T-helper 1 cell treated with Interleukin-12 subunit alpha and Interleukin-12 subunit beta and Interleukin-4 antibody, amounts not matched to agents 30 ng/mL and 1 ng/mL, for 36 hours (primary cell): ENCODE measurements at regions not wholly inside any gene's neighbourhood (a gene's known extent, or its start where the extent isn't known, plus 50 kb on each side); places are given as distances from the start of the nearest gene placed in this dataset.

Experiments used
- intact Hi-C: fragments of 100-400 bp; cut with micrococcal nuclease; formaldehyde crosslinking; loops from one replicate; pipeline ENCODE4 v1.15.1; 2024

GRCh38 chr4:8736090-8736825 is 135.4 kb downstream of the HMX1 start:
- intact Hi-C loops: no loop called here

- intact Hi-C loops: no loop called here
Observed at GRCh38 chr4:8735236-8736089, 136.2 kb downstream of the HMX1 start.

- intact Hi-C loops: no loop called here
Observed at GRCh38 chr4:8732681-8733243, 138.9 kb downstream of the HMX1 start.

DNA sequence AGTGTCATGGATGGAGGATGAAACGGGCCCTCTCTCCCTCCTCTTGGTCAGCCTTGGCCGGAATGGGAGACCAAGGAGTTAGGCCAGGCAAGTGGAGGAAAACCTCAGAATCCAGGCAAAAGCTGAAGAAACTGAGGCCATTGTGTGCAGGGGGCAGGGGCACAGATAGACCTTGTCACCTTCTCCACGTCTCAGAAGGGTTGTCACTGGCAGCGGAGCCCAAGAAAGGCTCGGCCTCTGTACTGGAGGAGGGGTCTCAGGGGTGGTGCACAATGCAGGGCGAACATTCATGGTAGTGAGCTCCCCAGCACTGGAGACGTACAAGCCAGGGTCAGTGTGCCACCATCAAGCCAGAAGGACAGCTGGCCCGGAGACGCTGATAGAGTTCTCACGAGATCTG is 139.5 kb downstream of the CPZ start:
- intact Hi-C loops: no loop called here

- intact Hi-C loops: no loop called here
Observed at GRCh38 chr4:8731364-8731763, 138.8 kb downstream of the CPZ start.

GRCh38 chr4:8730681-8731080 is 138.1 kb downstream of the CPZ start:
- intact Hi-C loops: no loop called here

- intact Hi-C loops: no loop called here
Observed at GRCh38 chr4:8730159-8730558, 137.6 kb downstream of the CPZ start.

- intact Hi-C loops: no loop called here
Observed at GRCh38 chr4:8729408-8730149, 137.0 kb downstream of the CPZ start.

DNA sequence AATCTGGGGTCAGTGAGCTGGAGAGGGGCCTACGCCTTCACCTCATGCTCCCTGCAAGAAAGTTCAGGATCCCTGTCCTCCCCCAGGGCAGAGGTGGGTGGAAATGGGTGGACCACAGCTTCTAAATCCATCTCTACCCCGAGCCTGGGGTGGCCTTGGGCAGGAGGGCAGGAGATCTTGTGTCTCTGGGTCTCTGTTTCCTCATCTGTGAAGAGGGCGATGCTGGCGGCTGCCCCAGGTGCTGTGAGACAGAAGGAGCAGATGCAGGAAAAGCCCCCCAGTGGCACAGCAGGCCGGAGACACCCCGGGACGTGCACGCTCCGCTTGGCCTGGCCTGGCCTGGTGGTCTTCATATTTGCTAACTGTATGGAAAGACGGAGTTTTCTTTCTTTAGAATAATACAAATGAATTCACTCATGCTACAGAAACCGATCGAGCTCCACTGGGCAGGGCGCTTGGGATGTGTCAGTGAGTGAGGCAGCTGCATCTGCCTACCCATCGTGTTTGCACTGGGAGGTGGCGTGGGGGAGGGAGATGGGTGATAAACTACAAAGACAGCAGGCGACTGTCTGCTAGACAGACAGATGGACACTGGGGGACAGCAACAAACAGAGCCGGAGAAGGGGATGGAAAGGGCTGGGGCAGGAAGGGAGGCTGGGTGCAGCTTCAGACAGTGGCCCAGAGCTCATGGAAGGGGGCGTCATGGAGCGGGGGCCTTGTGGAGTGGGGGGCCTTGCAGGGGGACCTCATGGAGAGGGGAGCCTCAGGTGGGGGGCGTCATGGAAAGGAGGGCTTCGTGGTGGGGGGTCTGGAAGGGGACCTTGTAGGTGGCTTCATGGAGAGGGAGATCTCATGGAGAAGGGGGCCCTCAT is 136.2 kb downstream of the CPZ start:
- intact Hi-C loops: no loop called here

- intact Hi-C loops: no loop called here
Observed at GRCh38 chr4:8727546-8728510, 135.3 kb downstream of the CPZ start.

DNA sequence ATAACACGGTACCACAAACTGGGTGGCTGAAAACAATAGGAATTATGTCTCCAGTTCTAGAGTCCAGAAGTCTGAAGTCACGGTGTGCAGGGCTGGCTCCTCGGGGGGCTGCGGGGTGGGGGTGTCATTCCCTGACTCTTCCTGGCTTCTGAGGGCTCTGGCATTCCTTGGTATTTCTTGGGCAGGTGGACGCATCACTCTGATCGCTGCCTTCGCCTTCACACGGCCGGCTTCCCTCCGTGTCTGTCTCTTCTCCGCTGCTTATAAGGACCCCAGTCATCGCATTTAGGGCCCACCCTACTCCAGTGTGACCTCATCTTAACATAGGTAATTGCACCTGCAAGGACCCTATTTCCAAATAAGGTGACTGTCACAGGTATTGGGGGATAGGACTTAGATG is 134.6 kb downstream of the CPZ start:
- intact Hi-C loops: no loop called here

DNA sequence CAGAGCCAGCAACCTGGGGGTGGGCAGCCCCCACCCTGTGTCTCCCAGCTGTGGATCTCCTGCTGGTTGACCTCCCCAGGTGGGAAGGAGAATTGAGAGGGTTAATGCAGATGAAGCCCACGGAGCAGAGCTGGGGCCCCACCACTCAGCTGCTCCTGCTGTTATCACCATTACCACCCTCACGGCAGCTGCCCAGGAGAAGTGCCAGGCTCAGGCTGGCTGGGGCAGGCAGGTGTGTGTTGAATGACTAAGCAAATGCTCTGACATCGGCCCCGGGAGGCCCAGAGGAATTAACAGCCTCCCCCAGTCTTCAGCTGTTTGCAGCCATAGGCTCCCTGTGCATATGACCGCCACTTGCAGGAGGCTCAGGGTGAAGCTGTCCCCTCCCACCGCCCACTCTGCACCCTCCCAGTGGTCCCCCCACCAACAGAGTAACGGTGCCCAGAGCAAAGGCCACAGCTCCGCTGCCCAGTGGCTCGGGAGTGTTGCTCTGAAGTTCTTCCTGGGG is 133.8 kb downstream of the CPZ start:
- intact Hi-C loops: no loop called here

- intact Hi-C loops: no loop called here
Observed at GRCh38 chr4:8725845-8726244, 133.3 kb downstream of the CPZ start.

- intact Hi-C loops: no loop called here
Observed at GRCh38 chr4:8725071-8725841, 132.7 kb downstream of the CPZ start.

GRCh38 chr4:8724436-8725070 is 132.0 kb downstream of the CPZ start:
- intact Hi-C loops: no loop called here

GRCh38 chr4:8723222-8723980 is 130.8 kb downstream of the CPZ start:
- intact Hi-C loops: no loop called here

- intact Hi-C loops: no loop called here
Observed at GRCh38 chr4:8722556-8722955, 130.0 kb downstream of the CPZ start.
